Non-pigmented ciliary epithelial cell (primary cell): ENCODE measurements at regions not wholly inside any gene's neighbourhood (a gene's known extent, or its start where the extent isn't known, plus 50 kb on each side); places are given as distances from the start of the nearest gene placed in this dataset.
"Not testable (repeated sequence)": the region's sequence is repeated elsewhere in the genome, so short reads cannot be mapped to it uniquely, and the experiment has no call there.

Experiments used
- DNase-seq: peaks from one replicate; pipeline ENCODE4 v3.0.0-alpha.2; 2010; ENCODE audit warnings: low read depth

DNA sequence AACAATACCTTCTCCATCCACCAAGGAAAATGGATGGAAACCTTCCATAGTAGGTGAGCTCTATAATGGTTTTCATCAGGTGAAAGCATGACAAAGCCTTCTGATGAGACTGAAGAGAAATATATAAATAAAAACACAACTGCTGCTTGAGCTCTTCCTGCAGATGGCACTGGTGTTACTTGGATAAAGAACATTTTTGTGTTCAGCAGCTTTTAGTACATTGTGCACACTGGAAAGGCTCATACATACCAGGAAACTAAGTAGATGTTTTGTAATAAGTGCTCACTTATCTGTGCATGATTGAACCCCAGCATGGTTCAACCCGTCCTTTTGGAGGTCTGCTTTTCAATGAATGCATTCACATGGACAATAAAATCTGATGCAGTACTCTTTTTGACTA, 357.3 kb upstream of the MIS18BP1 start:
- DNase-seq: peak; percentile 1

DNA sequence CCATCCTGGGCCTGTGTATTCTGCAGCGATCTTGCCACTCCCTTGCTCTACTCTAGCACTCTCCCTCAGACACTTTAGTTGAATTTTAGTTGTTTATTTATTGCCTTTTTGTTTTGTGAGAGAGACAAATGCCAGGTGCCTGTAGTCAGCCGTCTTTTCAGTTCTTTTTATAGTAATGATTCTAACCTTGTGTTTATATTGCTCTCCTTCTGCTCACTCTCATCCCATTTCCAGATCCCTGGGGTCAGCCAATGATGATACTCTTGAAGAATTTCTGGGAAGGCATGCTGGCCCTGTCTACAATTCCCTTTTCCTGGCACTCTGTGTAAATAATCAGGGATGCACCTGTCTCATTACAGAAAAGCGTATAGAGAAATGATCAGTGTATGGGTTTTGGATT, 334.1 kb upstream of the MIS18BP1 start:
- DNase-seq: no peak

DNA sequence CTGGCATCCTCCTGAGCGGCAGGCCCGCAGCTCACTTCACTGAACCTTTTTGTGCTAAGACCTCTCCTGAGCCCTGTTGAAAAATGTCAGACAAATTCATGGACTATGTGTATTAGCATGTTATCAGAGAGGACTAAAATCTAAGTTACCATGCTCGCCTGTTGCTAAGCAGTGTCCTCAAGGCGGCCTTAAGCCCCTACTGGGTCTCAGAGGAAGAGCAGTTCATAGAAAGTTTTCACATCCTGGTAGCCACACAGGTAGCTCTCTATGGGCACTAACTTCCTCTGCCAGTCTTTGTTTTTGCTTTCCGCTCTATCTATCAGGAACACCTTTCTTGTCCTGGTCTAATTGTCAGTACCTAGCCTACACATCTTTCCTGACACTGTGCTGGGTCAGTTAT, 306.6 kb upstream of the MIS18BP1 start:
- DNase-seq: no peak

DNA sequence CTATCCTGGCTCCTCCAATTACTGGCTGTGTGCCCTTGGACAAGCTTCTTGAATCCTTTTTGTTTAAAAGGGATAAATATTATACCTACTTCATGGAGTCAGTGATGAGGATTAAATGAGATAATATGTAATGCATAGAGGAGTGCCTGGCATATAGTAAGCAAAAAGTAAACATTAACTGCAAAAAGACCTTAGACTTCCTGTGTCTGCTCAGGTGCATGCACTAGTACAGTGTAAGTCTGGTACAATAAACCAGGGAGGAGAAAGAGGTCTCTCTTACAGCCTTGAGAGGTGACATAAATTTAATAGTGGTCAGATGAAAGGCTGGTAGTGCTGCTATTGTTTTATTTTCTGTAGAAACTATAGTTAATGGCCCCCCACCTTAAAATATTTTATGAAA, 305.2 kb upstream of the MIS18BP1 start:
- no peak for DNase-seq

DNA sequence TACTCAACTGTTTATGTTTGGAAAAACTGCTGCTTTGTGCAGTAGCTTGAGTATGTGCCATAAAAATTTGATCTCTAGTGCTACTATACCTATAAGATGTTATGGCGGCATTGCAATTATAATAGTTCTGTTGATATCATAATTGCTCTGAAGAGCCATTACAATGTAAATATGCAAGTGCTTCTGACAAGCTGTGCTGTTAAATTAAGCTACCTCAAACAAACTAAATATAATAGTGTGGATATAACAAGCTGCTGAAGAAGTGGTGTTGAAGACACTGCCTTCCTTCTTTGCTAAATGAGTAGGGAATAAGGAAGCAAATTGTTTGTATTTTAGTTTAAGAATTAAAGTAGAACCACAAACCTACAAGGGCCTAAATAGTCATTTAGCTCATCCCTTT, 301.0 kb upstream of the MIS18BP1 start:
- DNase-seq: no peak

DNA sequence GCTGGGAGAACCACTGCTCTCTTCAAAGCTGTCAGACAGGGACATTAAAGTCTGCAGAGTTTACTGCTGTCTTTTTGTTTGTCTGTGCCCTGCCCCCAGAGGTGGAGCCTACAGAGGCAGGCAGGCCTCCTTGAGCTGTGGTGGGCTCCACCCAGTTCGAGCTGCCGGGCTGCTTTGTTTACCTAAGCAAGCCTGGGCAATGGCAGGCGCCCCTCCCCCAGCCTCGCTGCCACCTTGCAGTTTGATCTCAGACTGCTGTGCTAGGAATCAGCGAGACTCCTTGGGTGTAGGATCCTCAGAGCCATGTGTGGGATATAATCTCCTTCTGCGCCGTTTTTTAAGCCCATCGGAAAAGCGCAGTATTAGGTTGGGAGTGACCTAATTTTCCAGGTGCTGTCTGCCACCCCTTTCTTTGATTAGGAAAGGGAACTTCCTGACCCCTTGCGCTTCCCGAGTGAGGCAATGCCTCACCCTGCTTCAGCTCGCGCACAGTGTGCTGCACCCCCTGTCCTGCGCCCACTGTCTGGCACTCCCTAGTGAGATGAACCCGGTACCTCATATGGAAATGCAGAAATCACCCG, 298.3 kb upstream of the MIS18BP1 start:
- not testable (repeated sequence) for DNase-seq

DNA sequence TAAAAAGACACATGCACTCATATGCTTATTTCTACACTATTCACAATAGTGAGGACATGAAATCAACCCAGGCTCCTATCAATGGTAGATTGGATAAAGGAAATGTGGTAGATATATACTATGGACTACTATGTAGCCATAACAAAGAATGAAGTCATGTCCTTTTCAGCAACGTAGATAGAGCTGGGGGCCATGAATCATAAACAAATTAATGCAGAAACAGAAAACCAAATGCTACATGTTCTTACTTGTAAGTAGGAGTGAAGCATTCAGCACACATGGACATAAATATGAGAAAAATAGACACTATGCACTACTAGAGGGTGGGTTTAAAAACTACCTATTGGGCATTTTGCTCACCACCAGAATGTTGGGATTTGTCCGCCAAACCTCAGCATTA, 278.0 kb upstream of the MIS18BP1 start:
- DNase-seq: no peak

DNA sequence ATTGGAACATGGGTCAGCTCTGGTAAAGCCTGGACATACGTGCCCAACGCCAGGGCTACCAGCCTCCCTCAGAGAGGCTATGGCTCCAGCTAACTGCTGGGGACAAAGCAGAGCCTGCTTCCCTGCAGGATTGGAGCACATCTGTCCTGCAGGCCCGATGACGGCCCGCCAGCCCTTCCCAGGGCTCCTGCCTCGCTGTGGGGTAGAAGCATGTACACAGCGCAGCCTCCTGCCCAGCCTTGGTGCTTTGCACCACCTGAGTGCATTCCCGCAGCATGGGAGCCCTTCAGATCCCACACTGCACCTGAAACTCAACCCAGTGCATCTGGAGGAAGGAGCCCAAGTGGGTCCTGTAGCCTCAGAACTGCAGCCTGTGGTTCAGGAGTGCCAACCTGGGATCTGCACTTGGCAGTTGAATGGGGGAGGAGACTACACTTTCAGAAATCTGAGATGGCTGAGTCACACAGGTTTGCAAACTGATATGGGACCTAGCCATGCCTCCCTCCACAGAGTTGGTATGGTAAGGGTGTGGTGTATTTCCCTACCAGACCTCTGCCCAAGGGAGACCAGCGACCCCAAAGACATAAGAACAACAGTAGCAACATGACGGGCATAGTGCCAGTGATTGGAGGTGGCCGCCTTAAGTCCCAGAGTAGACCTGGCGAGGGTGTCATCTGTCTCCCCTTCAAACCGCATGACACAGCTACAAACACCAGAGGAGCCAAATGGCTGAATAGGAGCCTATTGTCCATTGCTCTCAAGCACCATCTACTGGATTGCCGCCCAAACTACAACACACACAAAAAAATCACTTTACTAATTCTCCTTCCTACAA, 273.9 kb upstream of the MIS18BP1 start:
- DNase-seq: peak; percentile 0

DNA sequence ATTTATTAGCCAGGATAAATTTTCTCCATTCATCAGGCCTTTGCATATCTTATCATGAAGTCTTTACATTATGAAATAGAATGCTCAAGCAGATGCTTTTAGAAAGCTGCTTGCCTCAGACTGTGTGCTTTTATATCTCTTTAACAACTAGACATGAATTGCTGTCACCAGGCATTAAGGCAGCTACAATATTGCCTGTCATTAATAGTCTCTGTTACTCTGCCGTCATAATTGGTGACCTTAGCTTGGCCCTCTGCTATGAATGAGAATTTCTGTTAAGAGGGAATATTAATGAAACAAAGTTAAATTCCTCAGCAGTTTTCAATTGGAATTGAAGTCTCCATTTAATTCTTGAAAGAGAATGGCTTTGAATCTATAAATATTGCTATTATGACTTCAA, 266.8 kb upstream of the MIS18BP1 start:
- DNase-seq: no peak

DNA sequence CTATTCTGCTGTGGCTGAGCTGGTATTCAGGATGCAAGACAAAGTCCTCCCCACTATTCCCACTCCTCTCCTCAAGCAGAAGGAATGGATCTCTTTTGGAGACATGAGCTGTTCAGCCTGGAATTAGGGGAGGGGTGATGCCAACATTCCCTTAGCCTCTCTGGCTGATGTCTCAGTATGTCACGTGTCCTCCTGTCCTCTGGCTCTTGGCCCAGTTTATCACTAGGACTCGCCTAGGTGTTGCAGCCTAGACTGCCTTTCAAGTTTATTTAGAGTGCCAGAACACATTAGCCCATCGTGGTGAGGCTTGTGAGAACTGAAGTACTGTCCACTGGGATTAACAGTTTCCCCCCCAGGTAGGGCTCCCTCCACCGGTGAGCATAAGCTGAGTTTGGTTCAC, 239.9 kb upstream of the MIS18BP1 start:
- DNase-seq: no peak

DNA sequence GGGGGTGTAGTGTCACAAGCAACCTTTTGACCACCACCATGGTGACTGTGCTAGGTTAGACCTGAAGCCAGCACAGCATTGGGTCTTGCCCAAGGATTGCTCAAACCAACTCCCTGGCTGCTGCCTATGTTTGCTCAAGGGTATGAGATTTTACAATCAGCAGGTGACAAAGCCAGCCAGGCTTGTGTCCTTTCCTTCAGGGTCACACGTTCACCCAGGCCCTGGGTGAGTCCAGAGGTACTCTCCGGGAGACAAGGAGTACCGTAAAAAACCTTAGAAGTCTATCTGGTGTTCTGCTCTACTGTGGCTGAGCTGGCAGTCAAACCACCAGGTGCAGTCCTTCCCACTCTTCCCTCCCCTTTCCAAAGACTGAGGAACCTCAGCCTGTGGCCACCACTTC, 238.9 kb upstream of the MIS18BP1 start:
- DNase-seq: no peak

DNA sequence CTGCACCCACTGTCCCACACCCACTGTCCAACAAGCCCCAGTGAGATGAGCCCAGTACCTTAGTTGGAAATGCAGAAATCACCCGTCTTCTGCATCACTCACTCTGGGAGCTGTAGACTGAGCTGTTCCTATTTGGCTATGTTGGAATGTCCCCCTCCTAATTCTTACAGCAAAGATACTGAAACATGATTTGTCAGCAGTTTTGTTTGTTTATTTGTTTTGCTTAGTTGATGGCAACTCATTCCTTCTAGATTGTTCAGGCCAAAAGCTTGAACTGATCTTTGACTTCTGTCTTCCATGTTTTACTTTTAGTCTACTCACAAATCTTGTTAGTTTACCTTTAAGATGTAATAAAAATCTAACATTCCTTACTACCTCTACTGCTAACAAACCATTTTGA, 233.6 kb upstream of the MIS18BP1 start:
- no peak for DNase-seq

DNA sequence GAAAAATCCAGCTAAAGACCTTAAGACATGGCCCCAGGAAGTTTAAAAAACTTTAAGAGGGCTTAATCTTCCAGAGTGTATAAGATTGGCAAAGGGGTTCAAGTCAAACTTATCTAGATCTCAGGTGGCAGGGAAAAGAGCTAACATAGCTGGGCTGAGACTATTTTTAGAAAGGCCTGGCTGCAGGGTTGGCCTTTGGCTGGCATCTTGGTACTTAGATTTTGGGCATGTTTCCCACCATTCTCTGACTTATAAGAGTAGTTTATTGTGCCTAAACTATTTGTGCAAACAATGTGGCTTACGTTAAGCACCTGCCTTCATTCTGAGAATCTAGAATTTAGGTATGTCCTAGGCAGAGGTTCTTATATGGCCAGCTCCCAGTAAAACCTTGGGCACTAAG, 214.0 kb upstream of the MIS18BP1 start:
- DNase-seq: no peak

DNA sequence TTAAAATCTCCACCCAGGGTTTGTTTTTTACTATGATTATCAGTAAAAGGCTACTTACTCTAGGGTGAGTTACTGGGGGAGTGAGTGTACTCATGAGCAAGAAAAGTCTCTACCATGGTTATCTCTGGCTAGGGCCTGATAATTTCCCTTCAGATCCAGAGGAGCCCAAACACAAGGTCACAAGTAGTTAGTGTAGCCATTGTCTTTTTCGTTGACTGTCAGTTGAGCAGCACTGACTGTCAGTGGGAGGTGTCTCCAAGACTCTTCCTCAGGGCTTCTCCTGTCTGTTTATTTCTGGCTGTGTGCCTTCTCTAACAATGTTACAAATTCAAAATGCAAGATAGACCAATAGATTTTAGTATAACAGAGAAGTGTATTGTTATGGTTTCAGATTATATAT, 181.2 kb upstream of the MIS18BP1 start:
- DNase-seq: no peak

DNA sequence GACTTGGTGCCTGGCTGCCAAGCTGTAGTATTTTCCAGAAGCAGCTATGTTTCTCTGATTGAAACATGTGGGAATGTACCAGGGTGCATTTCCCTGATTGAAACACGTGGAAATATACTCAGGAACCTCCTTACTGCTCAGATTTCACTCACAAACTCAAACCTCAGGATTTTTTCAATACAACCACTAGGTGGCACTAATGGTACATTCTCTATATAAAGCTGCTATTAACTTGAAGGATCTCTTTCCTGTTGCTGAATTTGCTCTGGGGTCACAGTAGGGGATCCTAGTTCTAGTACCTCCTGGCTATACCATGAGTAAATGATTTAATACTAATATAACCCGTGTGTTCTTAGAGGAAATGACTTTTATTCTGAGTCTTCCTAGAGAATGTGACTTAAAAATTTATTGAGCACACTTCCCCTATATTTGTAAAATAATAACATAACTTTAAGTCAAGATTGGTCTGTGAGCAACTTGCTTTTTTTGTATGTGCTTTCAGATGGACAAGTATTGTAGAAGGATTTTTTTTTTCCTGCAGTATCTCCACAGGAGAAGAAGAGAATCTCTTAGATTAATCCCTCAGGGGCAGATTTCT, 173.8 kb upstream of the MIS18BP1 start:
- DNase-seq: peak; percentile 4

DNA sequence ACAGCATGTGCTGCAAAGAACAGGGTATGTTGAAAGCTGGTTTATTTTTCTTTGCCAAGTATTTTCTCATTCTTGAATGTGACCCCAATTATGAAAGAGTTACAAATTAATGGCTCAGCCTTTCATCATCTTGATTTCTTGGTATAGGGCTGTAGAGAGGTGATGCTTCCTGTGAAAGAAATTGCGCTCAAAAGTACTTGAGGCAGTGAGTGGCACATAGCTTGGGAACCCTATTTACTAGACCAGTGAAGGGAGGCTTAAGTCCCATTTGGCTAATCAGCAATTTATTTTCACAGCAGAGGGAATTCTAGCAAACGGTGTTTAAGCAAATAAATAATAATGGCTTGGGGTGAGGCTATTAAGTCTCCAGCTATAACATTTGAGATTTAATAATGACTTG, 153.9 kb upstream of the MIS18BP1 start:
- no peak for DNase-seq

DNA sequence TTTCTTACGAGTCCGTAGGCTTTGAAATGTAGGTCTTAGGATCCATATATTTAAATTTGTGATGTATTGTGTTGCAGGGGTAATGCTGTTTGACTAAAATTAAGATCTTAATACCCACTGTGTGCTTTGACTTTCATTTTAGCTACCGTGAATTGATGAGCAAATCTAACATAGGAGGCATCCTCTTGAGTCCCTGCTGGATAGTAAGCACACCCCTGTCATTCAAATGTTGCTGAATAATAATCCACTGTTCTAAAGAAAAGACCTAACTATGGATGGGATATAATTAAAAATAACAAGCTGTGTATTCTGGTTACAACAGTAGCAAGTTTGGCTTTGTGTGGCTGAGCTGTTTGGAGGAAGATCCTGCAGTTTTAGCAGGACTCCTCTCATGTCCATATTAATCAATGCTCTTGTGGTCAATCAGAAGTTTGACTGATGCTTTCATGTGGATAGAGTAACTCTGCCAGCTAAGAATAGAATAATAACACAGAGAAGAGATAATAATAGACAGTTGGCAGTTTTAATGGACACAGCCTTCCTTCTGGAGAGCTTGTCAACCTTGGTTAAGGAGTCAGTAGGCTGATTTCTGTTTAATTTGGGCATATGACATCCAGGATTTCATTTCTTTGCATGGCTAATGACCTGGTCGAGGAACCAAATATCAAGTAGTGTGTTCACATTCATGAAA, 148.1 kb upstream of the MIS18BP1 start:
- no peak for DNase-seq

DNA sequence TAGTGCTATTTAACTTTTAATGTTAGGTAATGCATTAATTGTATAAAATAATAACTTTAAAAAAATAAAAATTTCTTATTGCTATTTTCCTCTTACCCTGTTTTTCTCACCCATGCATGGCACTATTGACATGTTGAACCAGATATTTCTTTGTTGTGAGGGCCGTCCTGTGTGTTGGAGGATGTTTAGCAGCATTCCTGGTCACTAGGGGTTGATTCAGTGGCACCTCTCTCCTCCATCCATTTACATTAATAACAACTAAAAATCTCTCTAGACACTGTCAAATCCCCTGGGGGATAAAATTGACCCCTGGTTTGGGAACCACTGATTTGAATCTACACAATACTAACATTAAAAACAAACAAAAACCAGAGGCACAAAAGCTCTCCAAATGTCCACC, 147.5 kb upstream of the MIS18BP1 start:
- no peak for DNase-seq

DNA sequence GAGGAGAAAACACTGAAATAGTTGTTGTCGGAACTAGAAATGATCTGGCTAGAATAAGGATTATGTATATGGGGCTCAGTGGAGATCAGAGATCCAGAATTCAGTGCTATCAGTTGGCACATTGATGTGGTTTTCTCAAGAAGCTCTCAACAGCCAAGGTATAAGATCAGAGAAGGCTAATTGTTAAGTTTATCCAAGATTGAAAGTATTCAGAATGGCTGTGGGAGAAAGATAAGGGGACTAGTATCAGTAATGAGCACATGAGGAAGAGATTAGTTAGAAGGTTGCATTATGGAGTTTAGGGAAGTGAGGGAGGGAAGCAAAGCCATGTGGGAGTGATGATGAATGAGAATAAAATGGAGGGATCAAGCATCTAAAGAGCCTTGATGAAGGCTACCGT, 128.1 kb upstream of the MIS18BP1 start:
- DNase-seq: no peak

DNA sequence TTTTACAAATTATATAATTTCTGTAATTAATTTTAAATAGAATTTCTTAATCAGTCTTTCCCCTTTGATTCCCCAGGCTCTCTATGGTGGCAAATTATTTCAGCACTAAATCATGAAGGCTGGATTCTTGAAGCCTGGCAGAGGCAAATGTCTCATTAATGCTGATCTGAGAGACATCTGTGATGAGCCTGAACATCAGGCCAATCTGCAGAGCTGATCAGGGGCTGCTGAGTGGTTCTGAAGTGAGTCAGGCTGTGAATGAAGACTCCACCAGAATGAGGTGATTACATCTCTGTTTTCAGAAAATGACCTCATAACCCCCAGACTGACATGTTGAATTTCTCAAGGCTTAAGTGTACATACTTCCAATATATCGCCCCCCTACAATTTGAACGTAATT, 124.2 kb upstream of the MIS18BP1 start:
- no peak for DNase-seq

DNA sequence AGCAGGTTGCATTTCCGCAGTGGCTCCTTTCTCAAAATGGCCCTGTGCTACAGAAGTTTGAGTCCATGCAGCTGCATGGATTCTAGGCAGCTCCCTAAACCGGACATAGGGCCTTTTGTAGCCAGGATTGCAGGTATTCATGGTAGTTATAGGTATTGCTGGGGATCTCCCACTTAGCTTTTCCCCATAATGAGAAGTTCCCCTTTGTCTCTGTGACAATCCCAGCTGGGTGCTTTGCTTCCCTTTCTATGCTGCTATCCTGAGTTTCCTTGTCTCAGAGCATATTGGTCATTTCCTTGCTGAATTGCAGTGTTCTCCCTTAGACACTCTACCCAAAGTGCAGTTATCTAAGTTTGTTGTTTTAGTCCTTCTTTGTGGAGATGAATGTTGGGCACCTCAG, 120.9 kb upstream of the MIS18BP1 start:
- no peak for DNase-seq

DNA sequence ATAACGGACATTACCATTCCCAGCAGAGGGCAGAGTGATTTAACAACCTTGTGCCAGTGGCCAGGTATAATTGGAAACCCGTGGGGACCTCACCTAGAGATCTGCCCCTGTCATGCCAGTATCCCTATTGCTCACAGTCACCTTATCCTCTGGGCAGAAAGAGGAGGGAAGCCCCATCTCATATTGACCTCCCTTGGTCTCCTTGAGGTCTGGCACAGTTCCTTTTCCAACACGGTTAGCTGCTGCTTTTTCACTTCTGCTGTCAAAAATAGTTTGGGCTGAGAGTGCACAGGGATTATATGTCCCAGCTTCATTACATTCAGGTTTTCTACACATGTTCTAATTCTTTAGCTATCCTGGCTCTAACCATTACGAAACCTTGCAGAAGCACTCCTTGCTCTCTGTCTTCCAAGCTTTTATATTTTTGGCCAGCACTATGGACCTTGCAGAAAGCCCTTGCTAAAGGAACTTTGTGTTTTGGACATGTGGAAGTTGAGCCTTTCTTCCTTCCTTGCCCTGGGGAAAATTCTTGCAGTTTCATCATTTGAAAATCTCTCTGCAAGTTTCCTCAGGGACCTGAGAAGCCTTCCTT, 111.7 kb upstream of the MIS18BP1 start:
- DNase-seq: no peak

DNA sequence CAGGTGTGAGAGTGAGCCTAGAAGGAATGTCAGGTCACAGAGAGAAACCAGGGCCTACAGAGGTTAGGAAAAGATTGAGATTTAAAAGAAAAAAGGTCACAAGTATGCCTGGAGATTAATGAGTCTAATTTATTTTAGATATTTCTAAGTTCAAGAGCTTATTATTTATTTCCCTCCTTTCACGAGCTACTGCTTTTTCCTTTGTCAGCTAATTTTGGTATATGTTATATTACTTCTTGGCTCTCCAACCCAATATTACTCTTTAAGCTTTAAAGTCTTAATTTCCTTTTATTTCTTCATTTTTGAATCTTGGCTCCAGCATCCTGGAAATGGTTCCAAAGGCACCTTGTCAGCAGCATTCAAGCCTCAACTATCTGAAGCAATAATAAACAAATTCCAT, 109.5 kb upstream of the MIS18BP1 start:
- DNase-seq: no peak
